ENCODE measurements at regions not wholly inside any gene's neighbourhood (a gene's known extent, or its start where the extent isn't known, plus 50 kb on each side); places are given as distances from the start of the nearest gene placed in this dataset.
"Not testable (repeated sequence)": the region's sequence is repeated elsewhere in the genome, so short reads cannot be mapped to it uniquely, and the experiment has no call there.

GRCh38 chr3:177263615-177264368 lies 66.5 kb upstream of the TBL1XR1 start:
- H3K36me3 Mint-ChIP-seq: no peaks in the 10 kb centered on the region
- H3K4me3 Mint-ChIP-seq: no peak overlapping the region
- H3K27me3 Mint-ChIP-seq: no peaks in the 10 kb centered on the region
- ChIA-PET POLR2A (no interaction called here), CTCF (no interaction called here)
- 67% methylated on average over 7 of the region's 8 CpGs for WGBS (ENCODE audit: insufficient coverage)
- ATAC-seq (replicated peaks in 1 of 4): no peak
- no peak for DNase-seq
- no peaks in the 10 kb centered on the region for H3K9me3 Mint-ChIP-seq
- H3K27me3 ChIP-seq (replicated peaks in 1 of 2; ENCODE audit: control insufficient read depth in 2 of 2, extremely low read depth in 1 of 2, insufficient read depth in 2 of 2, low read length in 1 of 2): no peaks in the 10 kb centered on the region
- no peaks in the 10 kb centered on the region for H3K4me1 Mint-ChIP-seq
- H3K9me3 ChIP-seq: no peaks in the 10 kb centered on the region
- no peak overlapping the region for H3K27ac ChIP-seq (ENCODE audit: low read length)
- no peaks in the 10 kb centered on the region for H3K4me1 ChIP-seq (ENCODE audit: control insufficient read depth in 1 of 2, extremely low read depth in 1 of 2, insufficient read depth in 2 of 2, low read length in 2 of 2)
- H3K4me3 ChIP-seq (ENCODE audit: control insufficient read depth in 1 of 2, extremely low read depth in 1 of 2, low read length in 1 of 2): no peak overlapping the region
- H3K36me3 ChIP-seq (ENCODE audit: control insufficient read depth in 2 of 2, extremely low read depth in 1 of 2, insufficient read depth in 1 of 2, low read length in 1 of 2): no peaks in the 10 kb centered on the region
- H3K27ac Mint-ChIP-seq: no peak overlapping the region

- H3K9me3 ChIP-seq; POLR2A ChIA-PET; H3K27ac Mint-ChIP-seq; H3K4me3 ChIP-seq (ENCODE audit: control insufficient read depth in 1 of 2, extremely low read depth in 1 of 2, low read length in 1 of 2); H3K4me3 Mint-ChIP-seq; H3K9me3 Mint-ChIP-seq; H3K36me3 Mint-ChIP-seq; DNase-seq; H3K27me3 ChIP-seq (replicated peaks in 1 of 2; ENCODE audit: control insufficient read depth in 2 of 2, extremely low read depth in 1 of 2, insufficient read depth in 2 of 2, low read length in 1 of 2); ATAC-seq (replicated peaks in 1 of 4); H3K36me3 ChIP-seq (ENCODE audit: control insufficient read depth in 2 of 2, extremely low read depth in 1 of 2, insufficient read depth in 1 of 2, low read length in 1 of 2); CTCF ChIA-PET; H3K4me1 ChIP-seq (ENCODE audit: control insufficient read depth in 1 of 2, extremely low read depth in 1 of 2, insufficient read depth in 2 of 2, low read length in 2 of 2); H3K27me3 Mint-ChIP-seq; H3K4me1 Mint-ChIP-seq; H3K27ac ChIP-seq (ENCODE audit: low read length): not testable (repeated sequence)
- WGBS (ENCODE audit: insufficient coverage): 94% methylated on average over 8 of the region's 36 CpGs
These were observed 74.7 kb upstream of the TBL1XR1 start for GRCh38 chr3:177271811-177272501.

GRCh38 chr3:177278016-177278415 lies 80.7 kb upstream of the TBL1XR1 start:
- Histone ChIP-seq H3K27ac (ENCODE audit: low read length) (no peak overlapping the region), H3K4me3 (ENCODE audit: control insufficient read depth in 1 of 2, extremely low read depth in 1 of 2, low read length in 1 of 2) (no peak overlapping the region), H3K27me3 (replicated peaks in 1 of 2; ENCODE audit: control insufficient read depth in 2 of 2, extremely low read depth in 1 of 2, insufficient read depth in 2 of 2, low read length in 1 of 2) (no peaks in the 10 kb centered on the region), H3K36me3 (ENCODE audit: control insufficient read depth in 2 of 2, extremely low read depth in 1 of 2, insufficient read depth in 1 of 2, low read length in 1 of 2) (no peaks in the 10 kb centered on the region), H3K9me3 (no peaks in the 10 kb centered on the region), H3K4me1 (ENCODE audit: control insufficient read depth in 1 of 2, extremely low read depth in 1 of 2, insufficient read depth in 2 of 2, low read length in 2 of 2) (peaks cover 2 to 11% of the 10 kb centered on the region in 2 experiments)
- ChIA-PET POLR2A (no interaction called here), CTCF (no interaction called here)
- H3K36me3 Mint-ChIP-seq: no peaks in the 10 kb centered on the region
- no peak overlapping the region for H3K4me3 Mint-ChIP-seq
- H3K4me1 Mint-ChIP-seq: peaks cover 19 to 21% (median 20%) of the 10 kb centered on the region in 3 donors
- H3K9me3 Mint-ChIP-seq: no peaks in the 10 kb centered on the region
- ATAC-seq (replicated peaks in 1 of 4) (no peak), DNase-seq (no peak)
- no peaks in the 10 kb centered on the region for H3K27me3 Mint-ChIP-seq
- H3K27ac Mint-ChIP-seq: no peak overlapping the region

GRCh38 chr3:177279118-177279815 lies 82.0 kb upstream of the TBL1XR1 start:
- ATAC-seq (replicated peaks in 1 of 4) (no peak), DNase-seq (no peak)
- no peaks in the 10 kb centered on the region for H3K27me3 Mint-ChIP-seq
- WGBS (ENCODE audit: insufficient coverage): 90% methylated on average over 3 of the region's 7 CpGs
- peaks cover 21 to 23% (median 21%) of the 10 kb centered on the region in 3 donors for H3K4me1 Mint-ChIP-seq
- ChIA-PET CTCF (interaction anchor here in 1 of 2 donors (0.7 kb wide), 1 partner anchor 312 kb away, joined by 4 read pairs; no protein-coding TSS in a partner anchor), POLR2A (no interaction called here)
- no peaks in the 10 kb centered on the region for H3K27me3 ChIP-seq (replicated peaks in 1 of 2; ENCODE audit: control insufficient read depth in 2 of 2, extremely low read depth in 1 of 2, insufficient read depth in 2 of 2, low read length in 1 of 2)
- H3K36me3 Mint-ChIP-seq: no peaks in the 10 kb centered on the region
- H3K9me3 ChIP-seq: no peaks in the 10 kb centered on the region
- no peaks in the 10 kb centered on the region for H3K9me3 Mint-ChIP-seq
- H3K27ac ChIP-seq (ENCODE audit: low read length): no peak overlapping the region
- H3K4me3 Mint-ChIP-seq: no peak overlapping the region
- H3K27ac Mint-ChIP-seq: no peak overlapping the region
- H3K4me3 ChIP-seq (ENCODE audit: control insufficient read depth in 1 of 2, extremely low read depth in 1 of 2, low read length in 1 of 2): no peak overlapping the region
- no peaks in the 10 kb centered on the region for H3K36me3 ChIP-seq (ENCODE audit: control insufficient read depth in 2 of 2, extremely low read depth in 1 of 2, insufficient read depth in 1 of 2, low read length in 1 of 2)
- peaks cover 5 to 11% of the 10 kb centered on the region in 2 experiments for H3K4me1 ChIP-seq (ENCODE audit: control insufficient read depth in 1 of 2, extremely low read depth in 1 of 2, insufficient read depth in 2 of 2, low read length in 2 of 2)

GRCh38 chr3:177281292-177282118 lies 84.2 kb upstream of the TBL1XR1 start:
- H3K27ac ChIP-seq (ENCODE audit: low read length): no peak overlapping the region

More at GRCh38 chr3:177281292-177282118, 84.2 kb upstream of the TBL1XR1 start:
- H3K4me1 Mint-ChIP-seq: peaks cover 26 to 28% (median 27%) of the 10 kb centered on the region in 3 donors
- Histone ChIP-seq H3K4me1 (ENCODE audit: control insufficient read depth in 1 of 2, extremely low read depth in 1 of 2, insufficient read depth in 2 of 2, low read length in 2 of 2) (peaks cover 7 to 16% of the 10 kb centered on the region in 2 experiments), H3K36me3 (ENCODE audit: control insufficient read depth in 2 of 2, extremely low read depth in 1 of 2, insufficient read depth in 1 of 2, low read length in 1 of 2) (no peaks in the 10 kb centered on the region), H3K4me3 (ENCODE audit: control insufficient read depth in 1 of 2, extremely low read depth in 1 of 2, low read length in 1 of 2) (no peak overlapping the region), H3K9me3 (no peaks in the 10 kb centered on the region), H3K27me3 (replicated peaks in 1 of 2; ENCODE audit: control insufficient read depth in 2 of 2, extremely low read depth in 1 of 2, insufficient read depth in 2 of 2, low read length in 1 of 2) (no peaks in the 10 kb centered on the region)
- DNase-seq (peak in 2 of 35 experiments; percentile 14), ATAC-seq (replicated peaks in 1 of 4) (peak in 3 of 4 experiments; percentile 23 to 64 (median 64))
- peak overlapping the region in 1 of 3 donors; percentile 46 for H3K4me3 Mint-ChIP-seq
- no CpG with 5 or more reads among the region's 7 CpGs for WGBS (ENCODE audit: insufficient coverage)
- ChIA-PET POLR2A (interaction anchor here in 1 of 2 donors (0.6 kb wide), 1 partner anchor 8 kb away, joined by 3 read pairs; no protein-coding TSS in a partner anchor), CTCF (interaction anchor here in 1 of 2 donors (0.6 kb wide), 1 partner anchor 56 kb away, joined by 3 read pairs; no protein-coding TSS in a partner anchor)
- no peaks in the 10 kb centered on the region for H3K27me3 Mint-ChIP-seq
- no peaks in the 10 kb centered on the region for H3K36me3 Mint-ChIP-seq
- H3K9me3 Mint-ChIP-seq: no peaks in the 10 kb centered on the region
- H3K27ac Mint-ChIP-seq: peak overlapping the region; percentile 66 to 78
